ENCODE measurements at regions not wholly inside any gene's neighbourhood (a gene's known extent, or its start where the extent isn't known, plus 50 kb on each side); places are given as distances from the start of the nearest gene placed in this dataset.

DNA sequence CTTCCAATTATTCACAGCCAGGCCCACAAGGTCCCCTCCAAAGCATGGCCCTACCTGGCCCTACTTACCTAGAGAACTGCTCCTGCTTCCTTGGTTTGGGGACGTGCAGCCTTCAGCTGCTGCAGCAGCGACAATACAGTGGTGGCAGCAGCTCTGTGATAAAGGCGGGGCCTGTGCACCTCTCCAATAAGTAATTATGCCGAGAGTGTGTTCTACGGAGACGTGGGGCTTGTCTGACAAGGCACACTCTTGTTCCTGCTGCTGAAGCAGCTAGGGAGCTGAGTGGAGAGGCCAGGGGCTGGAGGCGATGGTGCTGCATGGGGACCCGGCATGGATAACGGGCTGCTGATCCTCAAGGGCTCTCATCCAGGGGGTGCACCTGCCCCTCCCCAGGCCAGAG is 98.0 kb upstream of the THY1 start:
- WGBS, 4 donors, result 77 to 90% (median 86%) methylated on average over 7 to 9 of the region's 9 CpGs
- Histone ChIP-seq H3K9me3 (replicated peaks in 1 of 3) (no peaks in the 10 kb centered on the region), H3K4me3 (no peak overlapping the region), H3K27me3 (no peaks in the 10 kb centered on the region), H3K4me1 (replicated peaks in 1 of 2) (no peaks in the 10 kb centered on the region), H3K27ac (no peak overlapping the region), H3K36me3 (replicated peaks in 1 of 2) (no peaks in the 10 kb centered on the region)
- no peak for TF ChIP-seq POLR2A (IDR thresholded peaks at IDR 0.05)
- TF ChIP-seq, protein P1, sequence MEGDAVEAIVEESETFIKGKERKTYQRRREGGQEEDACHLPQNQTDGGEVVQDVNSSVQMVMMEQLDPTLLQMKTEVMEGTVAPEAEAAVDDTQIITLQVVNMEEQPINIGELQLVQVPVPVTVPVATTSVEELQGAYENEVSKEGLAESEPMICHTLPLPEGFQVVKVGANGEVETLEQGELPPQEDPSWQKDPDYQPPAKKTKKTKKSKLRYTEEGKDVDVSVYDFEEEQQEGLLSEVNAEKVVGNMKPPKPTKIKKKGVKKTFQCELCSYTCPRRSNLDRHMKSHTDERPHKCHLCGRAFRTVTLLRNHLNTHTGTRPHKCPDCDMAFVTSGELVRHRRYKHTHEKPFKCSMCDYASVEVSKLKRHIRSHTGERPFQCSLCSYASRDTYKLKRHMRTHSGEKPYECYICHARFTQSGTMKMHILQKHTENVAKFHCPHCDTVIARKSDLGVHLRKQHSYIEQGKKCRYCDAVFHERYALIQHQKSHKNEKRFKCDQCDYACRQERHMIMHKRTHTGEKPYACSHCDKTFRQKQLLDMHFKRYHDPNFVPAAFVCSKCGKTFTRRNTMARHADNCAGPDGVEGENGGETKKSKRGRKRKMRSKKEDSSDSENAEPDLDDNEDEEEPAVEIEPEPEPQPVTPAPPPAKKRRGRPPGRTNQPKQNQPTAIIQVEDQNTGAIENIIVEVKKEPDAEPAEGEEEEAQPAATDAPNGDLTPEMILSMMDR (IDR thresholded peaks at IDR 0.05), result no peak
- no peak for DNase-seq
- intact Hi-C loops (cut with DNase I), result no loop called here

DNA sequence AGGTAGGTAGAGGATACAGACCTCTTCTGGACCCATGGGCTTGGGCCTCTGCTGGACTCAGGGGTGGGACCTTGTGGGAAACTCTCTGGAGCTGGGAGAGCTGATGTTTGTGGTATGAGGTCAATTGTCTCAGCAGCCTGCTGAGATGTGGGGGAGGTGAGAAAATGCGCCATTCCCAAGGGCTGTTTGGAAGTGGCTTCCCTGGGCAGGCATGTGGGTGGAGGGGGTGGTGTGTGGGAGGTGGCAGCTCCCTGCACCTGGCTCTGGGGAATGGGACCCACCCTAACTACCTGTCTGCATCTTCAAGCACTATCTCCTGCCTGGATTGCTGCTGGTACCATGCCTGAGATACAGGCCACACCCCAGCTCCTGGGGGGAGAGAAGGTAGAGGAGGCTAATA is 97.4 kb upstream of the THY1 start:
- H3K27ac ChIP-seq, result no peak overlapping the region
- no peak for TF ChIP-seq POLR2A (IDR thresholded peaks at IDR 0.05)
- TF ChIP-seq, protein P1 (IDR thresholded peaks at IDR 0.05), result no peak
- WGBS, 4 donors, result 74 to 100% (median 85%) methylated on average over 1 of the region's 1 CpG
- no peak for DNase-seq
- no peak overlapping the region for H3K4me3 ChIP-seq
- intact Hi-C loops (cut with DNase I), result no loop called here
- no peaks in the 10 kb centered on the region for H3K36me3 ChIP-seq (replicated peaks in 1 of 2)
- H3K9me3 ChIP-seq (replicated peaks in 1 of 3), result no peaks in the 10 kb centered on the region
- H3K4me1 ChIP-seq (replicated peaks in 1 of 2), result no peaks in the 10 kb centered on the region
- no peaks in the 10 kb centered on the region for H3K27me3 ChIP-seq

DNA sequence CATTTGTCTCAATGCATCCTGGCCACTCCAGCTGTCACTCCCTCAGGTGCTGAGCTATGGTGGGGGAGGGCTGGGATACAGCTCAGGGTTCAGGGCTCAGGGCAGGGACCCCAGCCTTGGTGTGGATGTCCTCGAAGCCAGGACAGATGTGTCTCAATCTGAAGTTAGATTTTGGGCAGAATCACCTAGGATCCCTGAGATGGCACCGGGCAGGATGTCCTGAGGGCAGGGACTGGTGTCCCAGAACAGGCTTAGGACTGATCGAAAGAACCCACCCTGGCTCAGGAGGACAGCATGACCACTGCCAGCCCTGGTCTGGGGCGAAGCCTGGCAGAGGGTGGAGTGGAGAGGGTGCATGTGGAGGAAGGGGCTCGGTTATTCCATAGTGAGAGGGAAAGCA is 96.8 kb upstream of the THY1 start:
- Histone ChIP-seq H3K36me3 (replicated peaks in 1 of 2) (no peaks in the 10 kb centered on the region), H3K4me1 (replicated peaks in 1 of 2) (no peaks in the 10 kb centered on the region), H3K27me3 (no peaks in the 10 kb centered on the region), H3K4me3 (no peak overlapping the region), H3K27ac (no peak overlapping the region), H3K9me3 (replicated peaks in 1 of 3) (no peaks in the 10 kb centered on the region)
- no peak for DNase-seq
- intact Hi-C loops (cut with DNase I), result no loop called here
- 67 to 74% (median 71%) methylated on average over 4 to 5 of the region's 5 CpGs for WGBS, 4 donors
- no peak for TF ChIP-seq POLR2A (IDR thresholded peaks at IDR 0.05)
- TF ChIP-seq, protein P1 (IDR thresholded peaks at IDR 0.05), result no peak

DNA sequence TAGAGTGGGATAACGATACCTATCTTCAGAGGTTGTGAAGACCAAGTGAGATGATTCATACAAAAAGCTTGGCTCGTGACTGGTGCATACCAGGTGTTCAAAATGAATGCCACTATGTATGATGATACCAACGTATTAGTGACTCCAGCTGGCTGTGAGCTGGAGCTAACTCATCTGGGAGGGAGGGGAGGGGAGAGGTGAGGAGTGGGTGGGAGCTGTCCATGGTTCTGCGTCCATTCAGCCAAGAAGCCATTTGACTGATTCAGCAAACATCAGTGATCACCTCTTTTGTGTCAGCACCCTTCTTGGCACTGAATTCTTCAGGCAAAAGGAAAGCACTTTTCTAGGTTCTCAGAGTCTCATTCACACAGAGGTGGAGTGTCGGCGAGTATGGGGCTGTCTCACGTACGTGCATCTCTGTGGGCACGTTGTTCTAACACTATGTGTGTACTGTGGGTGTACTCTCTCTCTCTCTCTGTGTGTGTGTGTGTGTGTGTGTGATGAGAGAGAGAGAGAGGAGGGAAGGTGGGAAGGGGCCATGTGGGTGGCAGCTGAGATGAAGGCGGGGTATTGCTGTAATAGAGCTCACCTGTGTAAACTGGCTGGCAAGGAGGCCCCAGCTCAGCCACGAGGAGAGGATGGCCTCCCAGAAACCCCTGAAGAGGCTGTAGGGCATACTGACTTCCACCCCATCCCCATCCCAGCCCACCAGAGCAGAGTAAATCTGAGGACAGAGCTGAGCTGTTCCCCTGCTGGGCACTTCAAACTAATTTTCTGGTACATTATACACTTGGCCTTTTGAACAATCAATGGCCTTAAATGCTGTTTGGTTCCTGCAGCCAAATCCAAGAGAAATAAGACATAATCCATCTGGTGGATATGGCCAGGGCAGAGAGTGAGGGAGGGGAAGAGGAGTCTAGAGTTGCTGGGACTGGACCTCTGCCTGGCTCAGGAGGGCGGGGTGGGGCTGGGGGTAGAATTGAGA is 96.1 kb upstream of the THY1 start:
- no peak overlapping the region for H3K4me3 ChIP-seq
- DNase-seq, result no peak
- 58 to 72% (median 63%) methylated on average over 10 to 12 of the region's 12 CpGs for WGBS, 4 donors
- no peak overlapping the region for H3K27ac ChIP-seq
- TF ChIP-seq, protein P1 (IDR thresholded peaks at IDR 0.05), result no peak
- no peak for TF ChIP-seq POLR2A (IDR thresholded peaks at IDR 0.05)
- intact Hi-C loops (cut with DNase I), result no loop called here
- no peaks in the 10 kb centered on the region for H3K27me3 ChIP-seq
- no peaks in the 10 kb centered on the region for H3K9me3 ChIP-seq (replicated peaks in 1 of 3)
- no peaks in the 10 kb centered on the region for H3K36me3 ChIP-seq (replicated peaks in 1 of 2)
- no peaks in the 10 kb centered on the region for H3K4me1 ChIP-seq (replicated peaks in 1 of 2)
